GM18858 (cell line): ENCODE measurements at regions not wholly inside any gene's neighbourhood (a gene's known extent, or its start where the extent isn't known, plus 50 kb on each side); places are given as distances from the start of the nearest gene placed in this dataset.

Experiments
- ATAC-seq: cut with Tn5 transposase; IDR thresholded peaks from one replicate; pipeline ENCODE4 v1.9.1; 2021; ENCODE audit not compliant: unreplicated experiment

DNA sequence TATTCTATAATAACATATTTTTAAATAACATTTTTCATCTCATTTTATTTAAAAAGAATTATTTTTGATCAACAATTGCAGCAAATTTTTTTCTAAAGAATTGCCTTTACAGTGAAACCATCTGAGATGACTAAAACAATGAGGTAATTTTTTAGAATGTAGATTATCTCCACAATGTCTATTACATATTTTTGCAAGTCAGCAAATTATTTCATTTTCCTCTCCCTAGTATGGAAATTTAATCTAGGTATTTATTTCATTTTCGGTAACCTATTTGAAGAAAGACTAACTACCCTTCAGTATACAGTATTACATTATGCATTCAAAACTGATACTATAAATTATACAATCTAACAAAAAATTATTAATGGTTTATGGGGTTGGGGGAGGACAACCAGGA is 213.2 kb upstream of the SP4 start:
- ATAC-seq = no peak

DNA sequence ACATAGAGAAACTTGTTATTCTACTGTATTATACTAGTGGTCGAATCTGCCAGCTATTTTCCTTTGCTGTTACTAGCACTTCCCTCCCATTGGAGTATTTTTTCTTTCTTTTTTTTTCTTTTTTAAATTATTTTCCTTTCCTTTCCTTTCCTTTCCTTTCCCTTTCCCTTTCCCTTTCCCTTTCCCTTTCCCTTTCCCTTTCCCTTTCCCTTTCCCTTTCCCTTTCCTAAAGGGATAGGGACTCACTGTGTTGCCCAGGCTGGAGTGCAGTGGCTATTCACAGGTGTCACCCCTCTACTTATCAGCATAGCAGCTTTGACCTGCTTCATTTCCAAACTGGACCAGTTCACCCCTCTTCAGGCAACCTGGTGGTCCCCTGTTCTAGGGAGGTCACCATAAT is 212.6 kb upstream of the SP4 start:
- no peak for ATAC-seq

DNA sequence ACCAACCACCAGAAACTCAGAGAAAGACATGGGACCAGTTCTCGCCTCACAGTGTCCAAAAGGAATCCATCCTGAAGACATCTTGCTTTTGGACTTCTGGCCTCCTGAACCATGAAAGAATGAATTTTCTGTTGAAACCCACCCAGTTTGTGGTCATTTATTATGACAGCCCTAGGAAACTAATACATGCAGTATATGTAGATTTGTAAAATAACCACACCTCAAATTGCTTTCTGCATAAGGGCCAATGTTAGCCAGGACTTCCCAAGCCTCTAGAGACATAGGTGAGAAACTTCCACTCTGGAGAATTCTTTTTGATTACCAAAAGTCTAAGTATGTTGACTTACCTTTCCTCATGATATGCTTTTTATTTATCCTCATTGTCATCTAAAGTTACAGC is 210.5 kb upstream of the SP4 start:
- ATAC-seq = no peak

DNA sequence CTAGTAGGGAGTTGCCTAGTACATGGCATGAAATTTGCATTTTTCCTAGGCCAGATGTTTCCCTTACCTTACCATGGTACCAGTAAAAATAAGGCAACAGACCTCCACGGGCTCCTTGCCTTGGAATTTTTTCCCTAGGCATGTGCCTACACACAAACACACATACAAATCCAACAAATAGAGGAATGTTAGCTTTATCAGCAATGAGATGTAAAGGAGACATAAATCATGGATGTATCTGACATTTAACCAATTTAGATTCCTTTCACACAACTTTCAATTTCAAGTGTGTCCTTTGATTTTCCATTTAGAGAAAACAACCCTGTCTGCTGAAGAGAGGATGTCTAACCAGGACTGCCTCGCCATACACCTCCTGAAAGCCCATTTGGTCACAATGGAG is 209.7 kb upstream of the SP4 start:
- ATAC-seq = no peak

DNA sequence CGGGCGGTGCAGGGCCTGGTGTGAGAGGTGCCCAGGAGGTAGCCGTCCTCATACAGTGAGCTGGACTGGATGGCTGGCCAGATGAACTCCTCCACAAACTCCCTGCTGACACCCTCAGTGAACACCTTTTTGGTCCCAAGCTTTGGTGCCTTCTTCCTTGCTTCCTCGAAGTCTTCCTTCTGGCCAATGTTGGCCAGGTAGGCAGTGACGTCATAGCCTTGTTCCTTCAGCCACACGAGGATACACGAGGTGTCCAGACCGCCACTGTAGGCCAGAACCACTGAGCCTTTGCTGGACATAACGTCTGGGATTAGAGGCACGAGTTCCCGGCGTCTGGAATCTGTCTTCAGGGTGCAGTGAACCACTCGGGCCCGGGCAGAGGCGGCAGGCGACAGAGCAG is 206.8 kb upstream of the SP4 start:
- ATAC-seq = no peak

DNA sequence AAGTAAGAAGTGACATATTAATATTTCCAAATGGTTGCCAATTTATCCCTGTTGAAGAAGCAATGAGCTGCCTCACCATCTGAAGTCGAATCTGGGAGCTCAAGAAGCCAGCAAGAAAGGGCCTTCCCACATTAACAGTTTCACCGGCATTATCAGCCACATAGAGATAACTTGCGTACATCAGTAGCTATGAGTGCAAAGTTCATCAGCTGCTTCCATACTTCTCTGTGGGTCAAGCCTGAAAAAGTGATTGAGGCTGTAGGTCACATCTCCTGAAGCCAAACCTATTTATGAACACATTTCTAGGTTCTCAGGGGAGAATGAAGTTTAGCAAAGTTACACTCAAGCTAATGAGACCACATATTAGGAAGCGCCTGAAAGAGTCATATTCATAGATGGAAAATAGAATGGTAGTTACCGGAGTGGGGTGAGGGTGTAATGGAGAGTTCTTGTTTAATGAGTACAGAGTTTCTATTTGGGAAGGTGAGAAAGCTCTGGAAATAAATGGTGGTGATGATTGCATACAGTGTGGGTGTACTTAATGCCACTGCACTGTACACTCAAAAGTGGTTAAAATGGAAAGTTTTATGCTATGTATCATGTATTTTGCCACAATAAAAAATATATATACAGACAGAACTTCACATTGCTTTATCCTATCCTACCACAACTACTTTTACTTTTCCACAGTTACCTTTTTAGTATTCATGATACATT is 189.3 kb upstream of the SP4 start:
- no peak for ATAC-seq

DNA sequence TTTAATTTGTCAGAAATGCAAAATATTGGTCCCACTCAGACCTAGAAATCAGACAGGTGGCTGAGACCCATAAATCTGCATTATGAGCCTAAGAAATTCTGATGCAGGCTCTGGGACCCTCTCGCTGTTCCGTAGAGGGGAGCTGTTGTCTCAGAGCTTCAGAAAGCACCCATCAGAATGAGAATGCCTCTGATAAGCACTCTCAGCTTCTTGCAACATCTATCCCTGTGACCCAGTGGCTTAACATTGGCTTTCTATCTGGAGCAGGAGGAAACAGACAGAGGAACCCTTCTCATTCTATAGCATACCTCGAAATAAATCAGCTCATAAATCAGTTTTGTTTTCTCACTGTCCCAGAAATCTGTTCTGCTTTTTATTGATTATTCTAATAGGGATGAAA is 184.6 kb upstream of the SP4 start:
- no peak for ATAC-seq

DNA sequence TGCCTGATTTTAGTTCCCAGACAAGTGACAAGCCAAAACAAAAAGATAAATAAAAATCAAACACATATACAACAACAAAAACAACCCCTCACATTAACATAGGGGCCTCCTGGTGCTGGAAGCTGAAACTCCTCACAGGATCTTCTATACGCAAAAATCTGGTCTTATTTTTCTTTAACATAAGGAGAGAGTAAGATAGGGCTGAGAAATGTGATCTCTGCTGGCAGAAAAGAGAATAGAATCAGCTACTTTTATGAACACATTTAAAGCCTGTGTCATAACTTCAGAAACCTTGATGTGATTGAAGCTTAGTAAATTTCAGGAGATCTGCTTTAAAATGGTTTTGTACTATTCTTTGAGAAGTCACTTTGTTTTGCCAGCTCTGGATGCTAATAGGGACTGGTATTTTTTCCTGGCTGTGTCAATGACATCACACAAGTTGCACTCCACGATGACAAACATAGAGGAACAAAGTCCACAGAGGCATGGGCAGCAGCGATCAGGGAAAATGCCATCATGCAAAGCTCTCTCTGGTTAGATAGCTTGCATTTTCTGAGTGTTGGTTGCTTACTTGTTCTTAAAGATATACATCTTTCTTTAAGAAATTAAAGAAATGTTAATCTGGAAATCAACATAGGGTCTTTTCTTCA is 176.6 kb upstream of the SP4 start:
- no peak for ATAC-seq

DNA sequence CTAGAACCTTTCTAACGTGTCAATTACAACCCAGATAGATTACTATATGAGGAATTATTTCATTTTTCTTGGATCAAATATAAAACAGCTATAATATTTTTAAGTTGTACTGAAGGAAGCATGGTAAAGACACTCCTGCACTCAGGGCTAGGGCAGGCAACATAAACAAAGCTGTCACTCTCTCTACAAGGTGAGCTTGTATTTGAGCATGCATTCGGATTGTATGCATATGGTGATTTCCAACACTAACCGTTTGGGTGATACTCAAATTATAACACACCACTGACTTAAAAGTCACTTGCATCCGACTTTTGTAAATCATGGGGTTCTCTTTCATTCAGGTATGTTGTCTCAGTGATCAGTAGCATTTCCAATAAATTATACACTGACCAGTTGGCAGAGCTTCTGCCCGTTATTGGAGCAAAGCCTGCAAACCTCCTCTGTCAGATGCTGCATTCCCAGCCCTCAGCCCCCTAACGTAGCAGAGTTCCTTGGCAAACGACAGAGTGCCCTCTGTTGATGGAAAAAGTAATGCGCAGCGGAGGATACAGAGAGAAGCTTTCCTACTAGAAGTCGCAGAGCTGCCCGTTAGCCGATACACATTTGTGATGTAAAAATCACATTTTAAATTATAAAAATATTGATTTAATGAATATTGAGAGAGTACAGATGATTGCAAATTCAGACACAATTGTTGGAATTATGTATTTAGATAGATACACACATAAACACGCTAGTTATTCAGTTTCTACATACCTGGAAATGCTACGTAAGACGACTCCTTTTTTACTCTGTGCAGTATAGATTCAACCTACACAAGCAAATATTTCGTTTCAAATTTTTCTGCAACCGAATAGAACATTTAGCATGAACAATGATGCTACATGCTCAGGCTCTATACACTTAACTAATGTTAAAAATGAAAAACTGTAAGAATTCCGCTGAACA is 173.9 kb upstream of the SP4 start:
- ATAC-seq = peak; percentile 49

DNA sequence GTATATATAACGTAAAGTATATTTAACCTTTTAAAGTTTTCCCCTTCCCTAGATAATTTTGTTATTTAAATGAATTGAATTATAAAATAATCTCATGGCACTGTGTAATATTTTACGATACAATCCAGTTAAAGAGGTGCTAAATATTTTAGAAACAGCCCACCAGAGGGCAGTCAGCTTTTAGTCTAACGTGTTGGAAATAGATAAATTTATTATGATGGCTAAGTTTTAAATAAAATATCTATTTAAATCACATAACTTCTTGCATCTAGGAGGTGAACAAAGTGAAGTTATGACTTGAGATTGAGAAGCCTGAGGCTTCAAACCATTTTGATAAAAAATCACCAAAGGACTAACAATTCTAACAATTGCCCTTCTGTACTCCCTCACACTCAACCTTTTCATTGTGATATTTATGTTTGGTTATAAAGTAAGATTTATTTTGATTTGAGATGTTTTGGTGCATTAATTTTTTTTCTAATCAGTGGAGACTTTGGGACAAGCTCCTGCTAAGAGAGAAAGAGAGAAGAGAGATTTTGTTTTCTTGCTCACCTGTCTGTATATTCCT is 171.5 kb upstream of the SP4 start:
- no peak for ATAC-seq

DNA sequence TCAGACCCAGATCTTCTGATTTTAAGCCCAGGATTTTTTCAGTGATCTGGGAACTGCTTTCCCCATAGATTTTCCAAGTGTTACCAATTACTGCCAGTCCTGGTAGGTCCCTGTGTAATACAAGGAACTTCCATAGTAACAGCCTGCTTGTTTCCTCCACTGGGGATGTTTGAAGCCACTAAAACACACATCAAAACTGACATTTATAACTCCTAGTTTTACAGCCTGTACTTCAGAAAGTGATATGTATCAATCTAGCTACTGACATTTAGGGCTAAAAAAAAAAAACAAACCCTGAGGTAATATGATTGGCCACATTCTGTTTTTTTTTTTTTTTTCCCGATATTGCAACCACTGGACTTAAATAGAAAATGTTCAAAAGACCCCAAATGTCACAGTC is 166.9 kb upstream of the SP4 start:
- ATAC-seq = no peak

DNA sequence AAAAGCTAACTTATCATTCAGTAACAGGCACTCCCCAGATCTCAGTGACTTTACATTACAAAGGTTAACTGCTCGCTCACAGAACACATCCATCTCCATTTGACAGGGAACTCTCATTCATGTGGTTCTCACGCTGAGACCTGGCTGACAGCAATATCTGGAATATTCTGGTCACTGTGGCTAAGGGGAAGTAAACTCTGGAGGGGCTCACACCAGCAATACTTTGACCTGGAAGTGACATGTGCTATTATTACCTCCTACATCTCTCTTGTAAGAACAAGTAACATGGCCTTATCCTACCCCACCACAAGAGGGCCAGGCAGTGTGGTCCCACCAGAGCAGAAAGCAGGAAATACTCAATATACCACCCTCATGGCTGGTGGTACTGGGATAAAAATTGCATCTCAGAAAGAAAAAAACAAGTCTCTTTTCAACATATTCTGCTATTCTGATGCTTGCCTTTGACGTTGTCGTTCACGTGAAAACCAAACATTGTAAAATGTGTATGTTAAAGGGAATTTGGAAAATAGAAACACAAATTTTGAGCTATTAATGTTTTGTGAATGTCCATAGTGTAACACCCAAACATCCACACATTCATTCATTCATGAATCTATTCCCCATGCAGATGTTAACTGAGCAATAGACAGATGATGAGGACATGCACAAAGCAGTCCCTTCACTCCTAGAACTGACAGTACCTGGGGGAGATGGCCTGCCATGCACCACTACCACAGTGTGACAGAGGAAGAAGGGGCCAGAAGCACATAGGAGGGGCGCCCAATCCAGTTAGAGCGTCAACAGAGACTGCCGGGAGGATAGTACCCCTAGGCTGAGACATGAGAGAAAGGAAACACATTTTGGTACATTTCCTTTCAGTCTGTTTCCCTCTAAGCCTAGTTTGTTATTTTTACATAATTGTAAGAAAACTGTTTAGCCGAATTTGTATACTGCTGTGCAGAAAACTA is 166.0 kb upstream of the SP4 start:
- ATAC-seq = peak; percentile 87

DNA sequence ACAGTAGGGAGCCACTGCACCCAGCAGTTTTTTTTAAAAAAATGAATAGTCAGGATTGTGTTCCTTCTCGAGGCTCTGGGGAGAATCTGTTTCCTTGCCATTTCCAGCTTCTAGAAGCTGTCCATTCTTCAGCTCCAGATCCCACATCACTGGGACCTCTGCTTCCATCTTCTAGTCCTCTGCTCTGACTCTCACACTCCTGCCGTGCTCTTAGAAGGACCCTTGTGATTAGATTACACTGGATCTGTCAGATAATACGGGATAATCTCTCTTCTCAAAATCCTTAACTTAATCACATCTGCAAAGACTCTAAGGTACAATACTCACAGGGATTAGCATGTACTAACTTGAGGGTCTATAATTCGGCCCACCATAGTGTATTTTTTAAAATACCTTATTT is 158.9 kb upstream of the SP4 start:
- ATAC-seq = no peak

DNA sequence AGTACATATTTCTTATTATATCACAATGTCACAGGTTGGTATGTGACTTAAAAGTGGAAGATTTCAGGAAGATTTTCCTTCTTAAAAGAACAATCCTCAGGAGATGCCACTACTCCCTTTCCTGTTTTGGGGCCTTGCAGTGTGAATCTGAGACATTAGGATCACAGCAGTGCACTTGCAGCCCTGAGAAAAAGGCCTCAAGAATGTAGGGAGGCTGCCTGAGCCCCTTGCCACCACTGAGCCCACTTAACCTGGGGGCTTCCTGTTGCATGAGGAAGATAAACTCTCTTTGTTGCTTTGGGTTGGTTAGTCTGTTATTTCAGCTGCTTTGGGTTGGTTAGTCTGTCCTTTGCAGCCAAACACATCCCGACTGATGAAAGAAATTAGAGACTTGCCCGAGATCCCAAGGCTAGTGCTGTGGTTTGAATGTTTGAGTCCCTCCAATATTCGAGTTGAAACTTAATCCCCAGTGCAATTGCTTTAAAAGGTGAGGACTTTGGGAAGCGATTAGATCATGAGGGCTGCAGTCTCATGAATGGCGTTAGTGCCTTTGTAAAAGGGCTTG is 151.3 kb upstream of the SP4 start:
- no peak for ATAC-seq

DNA sequence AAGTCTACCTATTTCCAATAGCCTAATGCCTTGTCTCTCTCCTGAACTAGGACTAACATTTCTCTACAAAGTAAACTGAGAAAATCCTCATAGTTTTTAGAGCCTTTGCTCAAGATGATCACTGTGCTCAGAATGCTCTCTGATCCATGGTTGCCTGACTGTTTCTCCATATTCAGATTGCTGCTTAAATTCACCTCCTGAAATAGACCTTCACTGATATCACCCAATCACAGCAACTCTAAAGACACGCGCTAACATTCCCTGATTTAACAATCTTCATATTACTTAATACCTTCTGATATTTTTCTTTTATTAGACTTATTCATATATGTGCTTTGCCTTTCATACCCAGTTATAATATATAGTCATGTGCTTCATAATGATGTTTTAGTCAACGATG is 148.9 kb upstream of the SP4 start:
- no peak for ATAC-seq

DNA sequence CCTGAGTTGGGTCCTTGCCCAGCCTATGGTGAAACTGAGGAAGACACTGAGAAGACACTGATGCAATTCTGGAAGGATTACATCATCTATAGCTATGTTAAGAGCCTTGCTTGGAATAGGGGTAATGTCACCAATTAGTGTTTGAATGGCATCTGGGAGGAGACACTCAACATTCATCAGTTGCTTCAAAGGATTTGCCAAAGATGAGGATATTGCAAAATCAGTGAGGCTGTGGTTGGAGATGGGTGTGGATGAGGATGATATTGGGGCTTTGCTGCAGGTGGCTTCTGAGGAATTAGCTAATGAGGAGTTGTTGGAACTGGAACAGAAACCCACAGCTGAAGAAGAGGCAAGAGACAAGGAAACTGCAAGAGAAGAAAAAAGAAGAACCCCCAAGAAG is 146.7 kb upstream of the SP4 start:
- ATAC-seq = no peak

DNA sequence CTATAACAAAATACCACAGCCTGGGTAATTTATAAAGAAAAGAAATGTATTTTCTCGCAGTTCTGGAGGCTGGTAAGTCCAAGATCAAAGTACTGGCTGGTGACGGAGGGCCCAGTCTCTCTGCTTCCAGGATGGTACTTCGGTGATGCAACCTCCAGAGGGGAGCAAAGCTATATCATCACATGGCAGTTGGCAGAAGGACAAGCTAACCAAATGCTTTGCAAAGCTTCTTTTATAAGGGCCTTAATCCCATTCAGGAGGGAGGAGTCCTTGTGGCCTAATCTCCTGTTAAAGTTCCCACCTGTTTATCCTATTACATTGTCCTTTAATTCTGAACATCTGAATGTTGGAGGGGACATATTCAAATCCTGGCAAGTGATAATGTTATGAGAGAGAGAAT is 134.1 kb upstream of the SP4 start:
- no peak for ATAC-seq

DNA sequence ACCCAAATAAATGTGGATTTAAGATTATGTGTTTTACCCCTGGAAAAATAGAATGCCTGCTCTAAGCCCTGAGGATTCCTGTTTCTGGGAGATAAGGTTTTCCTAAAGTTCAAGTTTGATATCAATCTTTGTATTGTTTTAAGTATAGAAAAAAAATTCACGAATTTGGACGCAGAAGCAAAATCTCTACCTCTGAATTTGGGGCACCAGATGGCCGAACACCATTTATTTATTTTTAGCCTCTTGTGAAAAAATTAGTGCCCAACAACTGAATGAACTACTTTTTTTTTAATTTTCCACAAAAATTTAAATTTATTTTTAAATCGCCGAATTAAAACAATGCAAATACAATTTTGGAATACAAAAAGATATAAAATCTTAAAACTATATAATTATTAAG is 128.1 kb upstream of the SP4 start:
- no peak for ATAC-seq

DNA sequence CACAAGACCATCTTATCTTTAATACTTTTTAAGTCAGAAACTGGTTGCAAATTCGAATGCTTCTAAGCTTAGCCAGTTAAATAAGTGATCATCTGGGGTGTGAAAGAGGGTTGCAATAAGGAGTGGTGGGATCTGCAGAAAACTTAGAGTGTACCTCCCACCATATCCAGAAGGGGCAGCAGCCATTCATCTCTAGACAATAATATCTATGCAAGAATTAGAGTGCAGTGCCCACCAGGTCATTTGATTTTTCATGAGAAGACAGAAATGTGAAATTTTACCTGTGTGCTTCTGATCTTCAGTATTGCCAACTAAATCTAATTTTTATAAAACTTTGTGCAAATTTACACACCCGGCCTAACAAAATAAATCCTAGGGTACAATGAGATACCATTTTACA is 127.2 kb upstream of the SP4 start:
- no peak for ATAC-seq

DNA sequence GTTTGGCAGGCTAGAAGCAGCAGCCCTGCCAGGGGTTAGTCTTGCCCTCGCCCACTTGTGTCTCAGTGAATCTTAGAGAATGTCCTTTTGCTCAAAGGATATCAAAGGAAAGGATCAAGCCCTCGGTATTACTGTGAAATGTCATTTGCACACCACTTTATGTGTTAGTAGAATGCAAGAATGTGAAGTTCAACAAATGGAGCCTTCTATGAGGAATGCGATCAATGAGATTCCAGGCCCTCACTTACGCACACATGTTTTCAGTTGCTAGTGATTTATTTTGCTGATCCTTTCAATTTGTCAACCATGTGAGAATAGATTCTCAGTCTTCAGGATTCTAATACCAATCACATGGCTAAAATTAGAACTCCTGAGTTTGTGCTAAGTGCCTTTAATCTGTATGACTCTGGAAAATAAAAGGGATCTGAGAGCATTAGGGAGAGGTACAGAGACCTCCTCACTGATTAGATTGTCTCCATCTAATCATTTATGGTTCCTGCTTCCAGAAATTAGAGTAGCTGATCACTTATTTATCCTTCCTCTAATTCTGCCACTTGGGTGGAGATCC is 123.0 kb upstream of the SP4 start:
- no peak for ATAC-seq
